GM21528 (cell line): ENCODE measurements at regions not wholly inside any gene's neighbourhood (a gene's known extent, or its start where the extent isn't known, plus 50 kb on each side); places are given as distances from the start of the nearest gene placed in this dataset.

Experiments used
- ATAC-seq: cut with Tn5 transposase; IDR thresholded peaks from one replicate; pipeline ENCODE4 v1.9.1; 2021; ENCODE audit warnings: mild to moderate bottlenecking, moderate library complexity; ENCODE audit not compliant: unreplicated experiment, low FRiP score

DNA sequence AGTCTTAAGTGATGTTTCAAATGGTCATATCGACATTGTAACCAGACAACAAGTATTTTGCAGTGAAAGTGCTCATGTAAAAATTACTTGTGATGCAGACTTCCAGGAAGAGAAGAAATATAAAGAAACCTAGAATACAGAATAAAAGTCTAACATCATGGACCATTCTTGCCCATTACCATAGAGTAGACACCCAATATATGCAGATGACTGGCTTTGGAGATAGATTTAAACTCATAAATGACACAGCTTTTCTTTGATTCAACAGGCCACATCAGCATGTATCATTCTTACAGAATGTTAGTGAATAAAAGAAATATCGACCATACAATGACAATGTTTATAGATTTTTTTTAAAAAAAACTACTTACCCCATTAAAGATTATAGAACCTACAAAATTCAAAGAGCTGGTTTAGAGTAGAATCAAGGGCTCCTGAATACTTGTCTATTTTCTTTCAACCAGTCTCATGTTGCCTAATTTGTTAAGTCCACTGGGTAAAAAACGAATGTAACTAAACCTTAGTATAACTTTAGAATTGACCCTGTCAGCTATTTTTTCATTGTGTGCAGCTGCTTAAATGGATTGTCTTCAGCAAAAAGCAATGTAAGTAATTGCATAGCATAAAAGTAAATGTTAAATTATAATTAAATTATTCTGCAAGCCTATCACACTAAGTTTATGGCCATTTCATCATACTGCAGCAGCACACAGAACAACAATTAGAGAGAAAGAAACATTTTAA is 268.7 kb upstream of the AGTR1 start:
- ATAC-seq: no peak

GRCh38 chr3:148433665-148434064 is 264.0 kb upstream of the AGTR1 start:
- no peak for ATAC-seq

- ATAC-seq: no peak
Measured at GRCh38 chr3:148435534-148435933, 262.2 kb upstream of the AGTR1 start.

DNA sequence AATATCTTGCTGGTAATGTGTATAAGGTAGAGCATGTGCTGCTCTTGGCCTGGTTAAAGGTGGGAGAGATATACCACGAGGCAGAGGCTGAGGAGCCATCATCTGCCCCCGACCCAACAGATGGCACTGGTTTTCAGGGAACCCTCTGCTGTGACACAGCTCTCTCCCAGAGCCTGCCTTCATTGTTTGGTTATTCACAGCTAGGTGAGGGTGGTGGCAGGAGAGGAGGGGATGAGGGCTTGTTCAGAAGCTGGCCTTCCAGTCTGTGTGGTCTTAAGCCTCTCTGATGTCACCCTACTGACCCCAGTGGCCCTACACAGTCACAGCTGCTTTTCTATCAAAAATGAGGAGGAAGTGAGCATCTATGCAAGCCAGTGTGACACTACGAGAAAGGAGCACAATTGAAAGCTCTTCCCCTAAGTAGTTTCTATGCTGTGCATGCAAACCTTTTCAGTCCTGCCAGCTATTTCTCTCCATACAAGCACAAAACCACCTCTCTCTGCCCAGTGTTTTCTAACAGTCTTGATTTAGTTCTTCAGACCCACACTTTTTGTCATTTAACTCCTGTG is 258.4 kb upstream of the AGTR1 start:
- ATAC-seq: peak; percentile 73

GRCh38 chr3:148441191-148441590 is 256.5 kb upstream of the AGTR1 start:
- ATAC-seq: no peak

DNA sequence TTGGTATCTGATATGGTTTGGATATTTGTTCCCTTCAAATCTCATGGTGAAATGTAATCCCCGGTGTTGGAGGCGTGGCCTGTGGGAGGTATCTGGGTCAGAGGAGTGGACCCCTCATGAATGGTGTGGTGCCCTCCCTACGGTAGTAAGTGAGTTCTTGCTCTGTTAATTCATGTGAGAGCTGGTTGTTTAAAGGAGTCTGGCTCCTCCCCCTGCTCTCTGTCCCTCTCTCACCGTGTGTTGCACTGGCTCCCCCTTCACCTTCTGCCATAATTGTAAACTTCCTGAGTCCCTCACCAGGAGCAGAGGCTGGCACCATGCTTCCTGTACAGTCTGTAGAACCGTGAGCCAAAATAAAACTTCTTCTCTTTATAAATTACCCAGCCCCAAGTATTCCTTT is 246.9 kb upstream of the AGTR1 start:
- ATAC-seq: no peak

DNA sequence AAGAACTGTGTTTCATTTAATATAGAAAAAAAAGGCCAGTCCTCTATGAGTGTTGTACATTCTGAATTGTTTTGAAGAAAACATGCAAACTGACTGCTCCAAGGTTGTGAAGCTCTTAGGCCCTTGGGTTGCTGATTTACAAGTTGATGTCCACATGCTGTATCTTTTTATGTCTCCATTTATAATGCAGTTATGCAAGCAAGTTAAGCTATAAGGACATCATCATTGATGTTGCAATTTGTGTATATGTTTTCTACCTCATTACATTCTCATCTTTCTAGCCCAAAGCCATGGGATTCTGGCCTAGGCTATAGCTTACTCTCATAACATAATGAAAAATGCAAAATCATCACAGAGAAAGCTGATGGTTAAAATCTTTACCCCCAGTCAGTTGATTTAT is 245.7 kb upstream of the AGTR1 start:
- no peak for ATAC-seq

DNA sequence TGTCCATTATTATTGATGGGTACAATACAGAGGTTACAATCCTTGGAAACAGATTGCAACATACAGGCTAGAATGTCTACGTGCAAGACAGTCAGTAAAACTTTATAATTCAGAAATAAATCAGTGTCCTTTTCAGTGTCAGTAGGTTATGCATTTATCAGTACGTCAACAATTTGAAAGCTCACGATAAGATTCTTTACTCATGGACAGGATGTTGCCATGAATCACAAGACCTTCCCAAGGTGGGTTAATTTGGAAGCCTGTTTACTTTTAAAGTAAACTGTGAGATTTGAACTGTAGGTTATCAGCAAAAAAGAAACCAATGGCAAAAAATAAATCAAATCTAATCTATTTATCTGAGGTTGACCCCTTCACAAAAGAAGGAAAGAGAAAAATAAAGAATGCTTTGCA is 243.9 kb upstream of the AGTR1 start:
- no peak for ATAC-seq

DNA sequence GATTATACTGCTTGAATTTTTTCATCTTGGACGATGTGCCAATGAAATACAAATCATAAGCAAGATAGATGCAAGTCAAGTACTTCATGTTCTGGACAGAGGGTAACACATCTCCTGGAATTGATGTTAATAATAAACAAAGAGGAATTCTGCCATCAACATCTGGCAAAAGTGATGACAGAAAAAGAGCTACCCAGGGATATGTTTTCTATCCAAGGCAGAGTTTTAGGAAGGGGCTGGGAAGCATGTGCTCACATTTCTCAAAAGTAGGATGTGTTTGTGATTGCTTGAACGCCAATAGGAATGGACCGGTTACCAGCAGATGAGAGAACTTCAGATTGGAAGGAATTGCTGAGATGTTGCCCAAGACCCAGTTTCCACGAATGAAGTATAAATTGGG is 242.6 kb upstream of the AGTR1 start:
- ATAC-seq: no peak

DNA sequence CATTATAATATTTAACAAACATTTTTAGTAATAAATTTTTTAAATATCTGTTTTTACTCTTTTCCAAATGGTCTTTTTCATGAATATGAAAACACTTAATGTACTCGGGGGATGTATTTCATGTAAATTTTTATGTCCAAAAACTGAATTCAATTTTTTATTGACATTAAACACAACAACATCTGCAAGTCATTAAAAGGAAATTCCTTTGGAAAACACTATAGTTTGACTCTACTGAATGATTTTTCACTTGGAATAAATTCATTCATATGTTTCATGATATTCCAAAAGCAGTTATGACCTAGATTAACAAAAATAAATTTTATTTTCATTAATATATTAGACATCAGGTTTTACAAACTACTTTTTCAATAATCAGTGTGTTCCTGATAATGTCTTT is 239.8 kb upstream of the AGTR1 start:
- no peak for ATAC-seq

DNA sequence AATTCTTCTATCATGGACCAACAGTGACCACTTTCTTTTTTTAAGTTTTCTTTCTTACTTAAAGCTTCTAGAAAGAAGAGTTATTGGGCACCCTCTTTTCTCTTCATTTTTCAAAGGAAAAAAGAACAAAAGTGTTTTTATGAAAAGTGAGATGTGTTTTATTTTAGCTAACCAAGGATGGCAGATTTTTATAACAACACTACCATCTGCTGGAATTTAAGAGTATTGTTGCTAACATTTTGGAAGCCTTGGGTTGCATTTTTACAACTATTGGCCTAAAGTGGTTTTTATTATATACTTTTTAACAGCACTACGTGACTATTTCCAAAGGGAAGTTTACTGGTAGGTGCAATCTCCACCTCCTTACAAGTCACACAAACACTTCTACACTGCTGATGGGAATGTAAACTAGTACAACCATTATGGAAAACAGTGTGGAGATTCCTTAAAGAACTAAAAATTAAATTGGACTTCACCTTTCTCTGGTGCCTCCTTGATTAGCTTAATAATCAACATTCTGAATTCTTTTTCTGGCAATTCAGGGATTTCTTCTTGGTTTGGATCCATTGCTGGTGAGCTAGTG is 237.7 kb upstream of the AGTR1 start:
- no peak for ATAC-seq

GRCh38 chr3:148460686-148461085 is 237.0 kb upstream of the AGTR1 start:
- no peak for ATAC-seq

DNA sequence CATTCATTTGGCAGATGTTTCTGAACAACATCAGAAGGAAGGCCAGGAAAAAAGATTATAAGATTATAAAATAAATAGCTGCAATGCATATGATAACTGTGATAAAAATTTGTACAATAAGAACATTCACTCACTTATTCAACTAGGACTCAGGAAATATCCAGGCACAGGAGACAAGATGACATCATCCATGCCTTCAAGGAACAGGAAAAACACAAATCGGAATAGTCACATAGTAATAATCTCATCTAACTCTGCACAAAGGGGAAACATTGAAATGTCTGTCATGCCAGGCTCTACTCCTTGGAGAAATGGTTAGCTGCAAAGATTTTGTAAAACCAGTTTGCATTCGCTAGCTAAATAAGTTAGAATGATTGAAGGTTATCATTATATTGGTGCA is 233.5 kb upstream of the AGTR1 start:
- ATAC-seq: no peak

DNA sequence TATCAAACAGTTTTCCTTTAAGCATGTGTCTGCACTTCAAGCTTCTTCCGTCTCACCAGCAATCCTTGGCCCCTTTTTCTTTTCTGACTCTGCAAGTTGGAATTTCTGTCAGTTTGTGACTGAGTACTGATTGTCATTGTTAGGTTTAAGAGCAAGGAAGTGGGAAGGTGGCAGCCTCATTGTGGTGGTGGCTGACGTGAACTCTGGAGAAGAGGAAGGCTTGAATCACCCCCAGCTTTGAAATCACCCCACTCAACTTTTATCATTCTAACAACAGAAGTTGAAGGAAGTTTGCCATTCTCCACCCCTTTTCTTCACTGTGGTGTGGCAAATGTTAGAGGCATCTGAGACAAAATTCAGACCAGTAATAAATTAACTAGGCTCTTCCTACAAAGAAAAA is 231.6 kb upstream of the AGTR1 start:
- ATAC-seq: no peak

GRCh38 chr3:148466980-148467740 is 230.5 kb upstream of the AGTR1 start:
- no peak for ATAC-seq

DNA sequence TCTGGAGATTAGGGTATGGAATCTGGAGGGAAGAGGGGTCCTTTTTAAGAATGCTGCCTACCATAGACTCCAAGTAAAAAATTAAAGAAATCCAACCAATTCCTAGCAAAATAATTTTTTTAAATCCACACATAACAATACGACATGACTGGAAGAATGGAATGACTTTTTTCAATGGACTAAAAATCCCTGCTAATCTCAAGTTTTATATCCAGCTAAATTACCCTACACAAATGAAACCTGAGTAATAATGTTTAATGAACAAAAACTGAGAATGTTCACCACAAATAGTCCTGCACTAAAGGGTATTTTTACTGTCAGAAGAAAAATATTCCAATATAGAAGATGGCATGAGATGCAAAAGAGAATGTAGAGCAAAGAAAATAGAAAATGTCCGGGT is 220.3 kb upstream of the AGTR1 start:
- no peak for ATAC-seq

DNA sequence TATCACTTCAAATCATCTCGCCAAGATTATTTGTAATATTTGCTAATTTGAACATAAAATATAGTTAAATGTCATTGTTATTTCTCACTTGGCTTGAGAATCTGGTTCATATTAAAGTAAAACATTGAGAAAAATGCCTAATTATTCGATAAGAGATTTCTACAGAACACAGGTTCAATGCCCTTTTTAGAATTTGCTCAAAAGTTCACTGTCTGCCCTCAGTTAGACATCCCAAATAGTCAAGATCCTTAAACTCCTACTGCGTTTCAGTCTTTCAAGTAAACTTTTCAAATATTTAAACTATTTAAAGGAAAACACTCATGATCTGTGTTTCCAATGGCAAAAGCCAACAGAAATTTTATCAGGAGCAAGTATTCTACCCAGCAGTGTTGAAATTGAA is 204.1 kb upstream of the AGTR1 start:
- no peak for ATAC-seq

DNA sequence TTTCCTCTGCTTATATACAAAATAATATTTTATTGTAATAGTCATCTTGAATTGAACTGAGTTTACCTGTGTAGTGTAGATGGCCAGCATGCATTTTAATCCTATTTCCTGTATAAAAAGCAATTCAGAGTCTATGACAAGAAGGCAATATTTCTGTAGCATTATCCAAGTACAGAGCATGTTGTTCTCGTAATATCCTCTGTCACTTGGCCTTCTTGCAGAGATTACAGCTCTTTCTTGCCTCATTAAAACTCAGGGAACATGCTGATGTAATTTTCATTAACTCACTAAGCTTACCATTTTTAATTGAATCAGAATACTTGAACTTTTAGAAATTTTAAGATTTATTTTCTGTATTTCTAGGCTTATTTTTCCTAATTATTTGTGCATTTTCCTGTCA is 203.3 kb upstream of the AGTR1 start:
- no peak for ATAC-seq

DNA sequence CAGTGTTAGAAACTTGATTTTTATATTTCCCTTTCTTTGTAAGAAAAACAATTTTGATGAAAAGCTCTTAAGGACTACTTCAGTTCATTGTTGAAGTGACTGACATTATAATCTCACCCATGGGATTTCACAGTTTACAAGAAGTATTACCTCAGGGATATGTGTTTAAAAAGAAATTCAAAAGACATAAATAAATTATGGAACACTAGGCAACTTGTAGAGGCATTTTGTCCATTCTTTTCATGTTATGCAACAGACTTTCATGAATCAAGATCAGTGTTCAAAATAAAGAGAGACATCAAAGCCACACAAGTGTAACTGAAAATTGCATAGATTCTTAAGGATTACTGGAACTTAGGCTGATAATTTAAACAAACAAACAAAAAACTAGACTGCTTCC is 196.8 kb upstream of the AGTR1 start:
- no peak for ATAC-seq

DNA sequence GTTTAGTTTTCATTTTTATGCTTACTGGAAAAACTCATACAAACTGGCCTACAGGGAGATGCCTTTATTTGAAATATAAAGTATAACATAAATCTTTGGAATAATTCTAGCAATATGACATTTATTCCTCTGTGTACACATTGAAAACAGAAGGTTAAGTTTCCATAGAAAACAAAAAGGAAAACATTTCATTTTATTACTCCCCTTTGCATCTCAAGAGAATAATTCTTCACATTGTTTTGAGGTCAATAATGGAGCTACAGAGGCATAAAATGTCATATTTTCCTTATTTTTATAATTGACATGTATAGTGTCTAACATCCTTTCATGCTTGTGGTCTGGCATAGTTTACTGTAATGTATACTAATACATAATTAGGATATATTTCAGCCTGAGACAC is 187.6 kb upstream of the AGTR1 start:
- ATAC-seq: no peak

DNA sequence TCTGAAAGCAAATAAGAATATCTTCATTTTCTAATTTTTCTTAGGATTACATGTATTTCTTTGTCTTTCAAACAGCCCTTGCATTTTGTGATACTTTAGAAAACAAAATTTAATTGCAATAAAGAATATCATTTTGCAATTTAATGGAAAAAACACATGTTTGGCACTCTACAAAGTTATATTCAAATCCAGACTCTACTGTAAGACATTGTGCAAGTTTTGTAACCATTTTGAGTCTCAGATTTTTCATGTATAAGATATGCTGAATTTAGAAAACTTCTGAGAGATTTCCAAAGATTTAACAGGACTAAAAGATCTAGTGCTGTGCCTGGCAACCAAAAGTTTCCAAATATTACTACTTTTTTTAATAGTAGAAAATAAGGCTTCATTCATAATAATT is 187.1 kb upstream of the AGTR1 start:
- no peak for ATAC-seq

GRCh38 chr3:148512648-148513047 is 185.1 kb upstream of the AGTR1 start:
- no peak for ATAC-seq
